ENCODE measurements at regions not wholly inside any gene's neighbourhood (a gene's known extent, or its start where the extent isn't known, plus 50 kb on each side); places are given as distances from the start of the nearest gene placed in this dataset.
"Not testable (repeated sequence)": the region's sequence is repeated elsewhere in the genome, so short reads cannot be mapped to it uniquely, and the experiment has no call there.

DNA sequence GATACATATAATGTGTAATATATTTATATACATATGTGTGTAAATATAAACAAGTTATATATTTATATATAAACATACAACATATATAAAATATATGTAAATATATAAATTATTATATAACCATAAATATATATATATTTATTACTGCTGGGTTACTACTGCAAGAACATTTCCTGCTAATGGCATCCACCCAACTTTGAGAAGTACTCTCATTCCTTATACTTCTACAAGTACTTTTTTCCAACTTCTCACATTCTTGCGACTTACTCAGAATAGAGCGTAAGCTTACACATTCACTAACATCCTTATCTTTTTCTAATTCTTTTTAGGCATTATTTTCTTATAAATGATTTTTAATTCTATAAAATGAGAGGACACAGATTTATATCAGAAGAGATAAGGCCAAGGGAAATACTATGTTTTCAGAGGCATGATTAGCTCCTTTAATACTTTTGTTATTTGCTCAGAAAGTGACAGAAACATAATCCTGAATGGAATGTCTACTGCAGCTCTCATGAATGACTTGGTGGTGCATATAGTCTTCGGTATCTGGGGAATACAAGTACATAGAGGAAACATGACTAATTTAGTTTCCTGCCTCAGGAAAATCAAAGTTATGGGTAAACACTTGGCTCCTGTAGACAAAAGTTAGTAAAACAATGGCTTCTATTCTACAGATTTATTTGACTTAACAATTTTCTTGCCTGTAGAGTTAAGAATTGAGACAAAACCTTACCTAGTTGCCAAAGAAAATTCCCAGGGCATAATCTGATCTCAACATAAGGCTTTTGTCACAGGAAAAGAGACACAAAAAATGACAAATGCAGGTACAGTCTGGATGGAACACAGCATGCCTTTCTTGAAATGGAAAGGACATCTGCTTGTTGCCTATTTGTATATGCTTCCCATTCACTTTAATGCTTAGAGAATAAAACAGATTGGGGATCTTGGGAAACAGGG is 453.9 kb downstream of the SQOR start:
- DNase-seq (ENCODE audit: low read depth) = no peak

DNA sequence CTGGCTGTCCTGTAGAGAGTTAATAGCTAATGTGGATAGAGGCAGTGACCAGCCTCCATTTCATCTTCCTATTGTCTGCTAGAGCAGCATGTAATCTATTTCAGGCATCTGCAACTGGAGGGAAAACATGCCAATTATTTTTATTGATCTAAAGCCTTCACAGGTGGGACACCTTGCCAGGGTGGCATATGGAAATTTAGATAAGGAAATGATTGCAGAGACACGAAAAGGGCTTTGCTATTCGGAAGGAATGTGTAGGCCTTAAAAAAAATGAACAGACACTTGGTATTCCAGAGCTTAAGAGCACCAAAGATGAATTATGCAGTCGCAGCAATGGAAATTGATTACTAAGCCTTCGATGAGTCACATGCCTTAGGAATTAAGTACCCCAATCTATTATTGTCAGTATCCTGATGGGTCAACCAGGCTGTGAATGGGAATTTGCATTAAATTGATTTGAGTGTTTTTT is 454.7 kb downstream of the SQOR start:
- DNase-seq (ENCODE audit: low read depth) = no peak

DNA sequence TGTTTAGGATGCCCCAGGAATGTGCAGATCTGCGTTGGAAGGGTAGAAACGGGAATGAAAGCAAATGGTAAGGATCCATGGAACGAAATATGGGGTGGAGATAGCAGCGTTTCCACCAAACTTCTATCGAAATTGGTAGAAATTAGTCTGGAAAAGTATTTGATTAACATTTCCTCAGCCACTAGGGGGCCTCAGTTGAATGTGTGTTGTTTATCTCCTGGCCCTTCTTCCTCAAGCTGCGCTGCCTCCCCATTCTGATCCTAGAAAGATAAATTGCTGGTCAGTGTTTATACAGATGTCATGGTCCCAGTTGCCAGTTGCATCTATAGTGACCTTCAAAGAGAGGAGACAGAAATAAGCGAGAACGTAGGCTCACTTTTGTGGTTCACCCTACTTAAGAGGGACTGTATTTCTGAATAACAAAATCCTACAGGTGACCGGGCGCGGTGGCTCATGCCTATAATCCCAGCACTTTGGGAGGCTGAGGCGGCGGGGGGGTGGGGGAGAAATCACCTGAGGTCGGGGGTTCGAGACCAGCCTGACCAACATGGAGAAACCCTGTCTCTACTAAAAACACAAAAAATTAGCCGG is 457.1 kb downstream of the SQOR start:
- peak; percentile 0 for DNase-seq (ENCODE audit: low read depth)

DNA sequence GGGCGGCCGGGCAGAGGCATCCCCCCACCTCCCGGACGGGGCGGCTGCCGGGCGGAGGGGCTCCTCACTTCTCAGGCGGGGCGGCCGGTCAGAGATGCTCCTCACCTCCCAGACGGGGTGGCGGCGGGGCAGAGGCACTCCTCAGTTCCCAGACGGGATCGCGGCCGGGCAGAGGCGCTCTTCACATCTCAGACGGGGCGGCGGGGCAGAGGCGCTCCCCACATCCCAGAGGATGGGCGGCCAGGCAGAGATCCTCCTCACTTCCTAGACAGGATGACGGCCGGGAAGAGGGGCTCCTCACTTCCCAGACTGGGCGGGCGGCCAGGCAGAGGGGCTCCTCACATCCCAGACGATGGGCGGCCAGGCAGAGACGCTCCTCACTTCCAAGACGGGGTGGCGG is 463.2 kb downstream of the SQOR start:
- DNase-seq (ENCODE audit: low read depth) = not testable (repeated sequence)

DNA sequence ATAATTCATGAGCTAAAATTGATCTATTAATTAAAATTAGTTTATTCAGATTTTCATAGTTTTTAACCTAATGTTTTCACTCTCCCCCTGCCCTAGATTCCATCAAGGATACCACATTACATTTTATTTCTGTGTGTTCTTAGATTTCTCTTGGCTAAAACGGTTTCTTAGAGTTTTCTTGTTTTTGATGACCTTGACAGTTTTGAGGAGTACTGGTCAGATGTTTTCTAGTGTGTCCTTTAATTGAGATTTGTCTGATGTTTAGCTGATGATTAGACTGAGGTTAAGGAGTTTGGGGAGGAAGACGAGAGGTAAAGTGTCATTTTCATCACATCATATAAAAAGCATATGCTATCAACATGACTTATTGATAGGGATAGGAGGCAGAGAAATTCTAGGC is 475.9 kb downstream of the SQOR start:
- DNase-seq (ENCODE audit: low read depth) = no peak

DNA sequence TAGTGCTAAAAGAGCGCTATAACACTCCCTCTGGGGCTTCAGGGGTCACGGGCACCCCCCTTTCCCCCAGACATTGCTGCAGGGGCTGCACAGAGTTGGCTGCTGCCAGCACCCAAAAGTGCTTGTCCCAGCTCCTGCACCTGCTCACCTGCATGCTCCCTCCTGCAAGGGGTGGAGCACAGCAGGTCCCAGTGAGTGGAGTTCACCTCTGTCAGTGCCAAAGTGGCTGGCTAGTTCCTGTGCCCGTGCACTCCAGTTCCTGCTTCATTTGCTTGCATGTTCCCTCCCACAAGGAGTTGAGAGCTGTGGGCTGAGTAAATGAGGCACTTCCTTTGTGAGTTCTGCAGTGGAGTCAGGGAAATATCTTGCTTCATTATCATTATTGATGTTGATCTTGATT is 476.9 kb downstream of the SQOR start:
- no peak for DNase-seq (ENCODE audit: low read depth)

DNA sequence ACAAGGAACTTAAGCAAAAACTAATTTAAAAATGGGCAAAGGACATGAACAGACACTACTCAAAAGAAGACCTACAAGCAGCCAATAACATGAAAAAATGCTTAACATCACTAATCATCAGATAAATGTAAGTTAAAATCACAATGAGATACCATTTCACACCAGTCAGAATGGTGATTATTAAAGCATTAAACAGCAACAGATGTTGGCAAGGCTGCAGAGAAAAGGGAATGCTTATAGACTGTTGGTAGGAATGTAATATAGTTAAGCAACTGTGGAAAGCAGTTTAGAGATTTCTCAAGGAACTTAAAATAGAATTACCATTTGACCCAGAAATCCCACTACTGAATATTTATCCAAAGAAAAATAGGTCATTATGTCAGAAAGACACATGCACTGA is 482.2 kb downstream of the SQOR start:
- no peak for DNase-seq (ENCODE audit: low read depth)

DNA sequence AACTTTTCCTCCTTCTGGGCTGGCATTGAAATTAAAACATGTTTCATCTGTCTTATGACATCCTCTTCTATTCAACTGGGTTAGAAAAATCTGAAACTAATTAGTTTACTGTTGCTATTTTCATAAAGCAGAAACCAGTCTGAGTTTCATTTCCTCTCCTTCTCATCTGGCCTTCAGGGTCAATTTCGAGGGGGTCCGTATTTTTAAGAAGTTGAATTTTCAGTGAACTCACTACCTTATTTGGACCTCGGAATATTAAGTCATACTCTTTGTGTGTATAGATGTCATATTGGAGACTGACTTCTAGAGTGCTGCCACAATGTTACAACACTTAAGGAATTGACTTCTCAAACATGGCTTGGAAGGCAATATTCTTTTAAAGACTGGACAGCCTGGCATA is 485.9 kb downstream of the SQOR start:
- DNase-seq (ENCODE audit: low read depth) = no peak

DNA sequence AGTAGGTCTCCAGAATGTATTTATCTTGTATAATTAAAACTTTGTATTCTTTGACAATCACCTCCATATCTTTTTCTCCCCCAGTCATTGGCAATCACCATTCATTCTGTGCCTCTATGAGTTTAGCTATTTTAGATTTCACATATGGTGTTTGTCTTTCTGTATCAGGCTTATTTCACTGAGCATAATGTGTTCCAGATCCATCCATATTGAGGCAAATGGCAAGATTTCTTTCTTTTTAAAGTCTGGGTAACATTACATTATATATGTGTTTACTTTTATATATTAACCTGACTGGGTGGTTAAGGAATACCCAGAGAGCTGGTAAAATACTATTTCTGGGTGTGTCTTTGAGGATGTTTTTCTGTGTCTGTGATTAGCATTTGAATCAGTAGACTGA is 486.6 kb downstream of the SQOR start:
- no peak for DNase-seq (ENCODE audit: low read depth)

DNA sequence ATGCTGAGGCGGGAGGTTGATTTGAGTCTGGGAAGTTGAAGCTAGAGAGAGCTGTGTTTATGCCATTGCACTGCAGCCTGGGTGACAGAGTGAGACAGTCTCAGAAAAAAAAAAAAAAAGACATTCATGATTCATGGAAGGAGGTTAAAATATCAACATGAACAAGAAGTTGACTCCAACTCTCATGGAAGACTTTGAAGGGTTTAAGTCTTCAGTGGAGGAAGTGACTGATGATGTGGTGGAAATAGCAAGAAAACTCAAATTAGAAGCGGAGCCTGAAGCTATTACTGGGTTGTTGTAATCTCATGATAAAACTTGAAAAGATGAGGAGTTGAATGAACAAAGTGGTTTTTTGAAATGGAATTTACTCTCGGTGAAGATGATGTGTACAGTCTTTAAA is 491.8 kb downstream of the SQOR start:
- no peak for DNase-seq (ENCODE audit: low read depth)

DNA sequence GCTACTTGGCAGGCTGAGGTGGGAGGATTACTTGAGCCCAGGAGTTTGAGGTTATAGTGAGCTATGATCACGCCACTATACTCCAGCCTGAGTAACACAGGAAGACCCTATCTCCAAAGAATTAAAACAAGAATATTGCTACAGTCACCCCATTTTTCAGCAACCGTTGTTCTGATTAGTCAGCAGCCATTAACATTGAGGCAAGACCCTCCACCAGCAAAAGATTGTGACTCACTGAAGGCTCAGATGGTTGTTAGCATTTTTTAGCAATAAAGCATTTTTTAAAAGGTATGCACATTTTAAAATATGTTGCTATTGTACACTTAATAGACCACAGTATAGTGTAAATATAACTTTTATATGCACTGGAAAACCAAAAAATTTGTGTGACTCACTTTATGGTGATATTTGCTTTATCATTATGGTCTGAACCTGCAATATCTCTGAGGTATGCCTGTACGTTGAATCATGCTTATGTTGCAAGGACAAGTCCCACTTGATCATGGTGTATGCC is 492.6 kb downstream of the SQOR start:
- DNase-seq (ENCODE audit: low read depth) = no peak

DNA sequence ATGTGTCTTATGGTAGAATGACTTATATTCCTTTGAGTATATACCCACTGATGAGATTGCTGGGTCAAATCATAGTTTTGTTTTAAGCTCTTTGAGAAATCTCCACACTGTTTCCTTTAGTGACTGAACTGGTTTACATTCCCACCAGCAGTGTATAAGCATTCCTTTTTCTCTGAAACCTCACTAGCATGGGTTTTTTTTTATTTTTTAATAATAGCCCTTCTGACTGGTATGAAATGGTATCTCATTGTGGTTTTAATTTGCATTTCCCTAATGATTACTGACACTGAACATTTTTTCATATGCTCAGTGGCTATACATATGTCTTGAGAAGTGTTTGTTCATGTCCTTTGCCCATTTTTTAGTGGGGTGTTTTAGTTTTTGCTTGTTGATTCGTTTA is 494.3 kb downstream of the SQOR start:
- DNase-seq (ENCODE audit: low read depth) = no peak

DNA sequence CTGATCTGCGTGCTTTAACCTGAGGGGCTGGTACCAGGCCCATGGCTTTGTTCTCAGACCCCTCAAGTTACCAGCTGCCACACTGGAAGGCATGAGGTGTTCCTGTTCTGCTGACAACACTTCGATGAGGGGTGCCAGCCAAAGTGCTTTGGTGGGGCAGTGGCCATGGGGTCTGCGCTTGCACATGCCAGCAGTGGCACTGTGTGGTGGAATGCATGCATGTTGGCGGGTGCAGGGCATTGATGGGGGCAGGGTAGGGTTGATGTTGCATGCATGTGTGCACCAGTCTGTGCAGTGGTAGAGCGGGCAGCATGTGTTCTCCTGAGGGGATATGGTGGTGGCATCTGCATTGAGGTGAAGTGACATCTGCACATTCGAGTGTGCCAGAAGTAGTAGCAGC is 497.0 kb downstream of the SQOR start:
- no peak for DNase-seq (ENCODE audit: low read depth)

DNA sequence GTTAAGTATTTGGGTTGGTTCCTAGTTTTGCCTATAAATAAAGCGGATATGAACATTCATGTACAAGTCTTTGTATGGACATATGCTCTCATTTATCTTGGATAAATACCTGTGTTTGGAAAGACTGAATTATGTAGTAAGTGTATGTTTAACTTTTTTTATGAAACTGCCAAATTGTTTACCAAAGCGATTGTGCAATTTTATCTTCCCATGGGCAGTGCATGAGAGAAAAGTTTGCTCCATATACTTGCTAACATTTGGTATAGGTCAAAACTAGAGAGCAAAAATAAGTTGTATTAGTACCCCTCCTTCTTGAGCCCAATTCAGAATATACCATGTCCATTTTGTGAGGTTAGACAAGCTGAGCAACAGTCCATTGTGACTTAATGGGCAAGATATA is 502.6 kb downstream of the SQOR start:
- DNase-seq (ENCODE audit: low read depth) = no peak

DNA sequence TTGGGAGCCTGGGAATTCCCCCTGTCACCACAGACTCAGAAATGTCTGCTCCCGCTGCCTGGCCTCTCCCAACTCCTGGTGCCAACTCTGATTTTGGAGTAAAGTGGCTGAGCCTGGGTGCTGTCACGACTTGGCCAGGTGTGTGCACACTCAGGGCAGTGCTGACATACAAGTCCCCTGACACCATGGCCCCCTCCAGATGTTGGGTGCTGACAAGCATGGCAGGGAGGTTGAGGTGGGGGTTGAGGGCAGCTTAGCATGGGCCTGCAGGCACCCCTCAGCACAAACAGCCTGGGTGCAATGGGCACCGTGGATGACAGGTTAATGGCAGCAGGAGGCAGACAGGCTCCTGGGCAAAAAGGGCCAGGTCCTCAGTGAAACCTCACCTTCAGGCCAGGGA is 511.2 kb downstream of the SQOR start:
- DNase-seq (ENCODE audit: low read depth) = no peak

DNA sequence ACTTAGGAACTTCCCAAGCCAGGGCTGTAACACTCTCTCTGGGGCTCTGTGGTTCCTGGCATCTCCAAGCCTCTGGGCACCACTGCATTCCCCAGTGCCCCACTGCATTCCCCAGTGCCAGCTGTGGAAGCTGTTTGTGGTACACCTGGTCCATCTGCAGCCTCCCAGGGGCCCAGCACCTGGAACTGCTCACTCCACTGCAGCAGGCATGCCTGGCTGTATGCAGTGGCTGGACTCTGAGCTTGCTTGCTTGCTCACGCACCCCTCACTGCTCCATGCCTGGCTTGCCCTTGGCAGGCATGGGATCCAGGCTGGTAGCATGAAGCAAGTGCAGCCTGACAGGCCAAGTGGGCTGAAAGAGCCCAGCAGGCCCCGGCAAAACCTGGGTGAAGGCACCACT is 512.1 kb downstream of the SQOR start:
- DNase-seq (ENCODE audit: low read depth) = no peak

DNA sequence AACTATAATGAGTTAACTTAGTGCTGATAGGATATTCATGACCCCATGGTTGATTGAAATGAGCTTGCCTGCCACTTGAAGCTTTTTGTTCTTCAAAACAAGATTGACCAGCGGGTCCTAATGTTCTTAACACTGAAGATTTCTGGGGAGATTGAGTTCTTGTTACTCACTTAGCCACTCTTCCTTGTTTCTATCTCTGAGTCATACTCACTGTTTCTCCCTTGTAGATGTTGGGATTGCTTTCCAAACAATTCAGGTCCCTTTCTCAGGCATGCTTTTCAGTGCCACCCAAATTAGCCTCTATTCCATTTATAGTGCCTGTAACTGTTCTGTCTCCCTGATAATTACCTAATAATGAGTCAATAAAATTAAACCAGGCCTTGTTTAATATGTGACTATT is 517.0 kb downstream of the SQOR start:
- no peak for DNase-seq (ENCODE audit: low read depth)

DNA sequence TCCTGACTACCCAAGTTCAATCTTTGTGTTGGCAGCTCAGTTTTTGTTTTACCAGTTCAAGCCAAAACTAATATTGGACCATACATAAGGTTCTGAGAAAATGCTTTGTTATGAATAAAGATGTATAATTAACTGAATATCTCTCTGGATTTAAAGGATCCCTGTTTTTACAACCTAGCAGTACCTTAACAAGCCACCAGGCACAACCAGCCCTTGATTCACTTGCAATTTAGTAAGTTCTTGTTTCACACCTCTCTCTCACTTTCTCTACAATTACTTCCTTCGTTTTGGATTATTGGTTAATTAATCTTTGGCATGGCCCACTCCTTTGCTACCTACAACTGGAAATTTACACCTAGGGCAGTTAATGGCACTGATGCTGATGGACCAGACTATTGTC is 531.9 kb downstream of the SQOR start:
- DNase-seq (ENCODE audit: low read depth) = no peak

DNA sequence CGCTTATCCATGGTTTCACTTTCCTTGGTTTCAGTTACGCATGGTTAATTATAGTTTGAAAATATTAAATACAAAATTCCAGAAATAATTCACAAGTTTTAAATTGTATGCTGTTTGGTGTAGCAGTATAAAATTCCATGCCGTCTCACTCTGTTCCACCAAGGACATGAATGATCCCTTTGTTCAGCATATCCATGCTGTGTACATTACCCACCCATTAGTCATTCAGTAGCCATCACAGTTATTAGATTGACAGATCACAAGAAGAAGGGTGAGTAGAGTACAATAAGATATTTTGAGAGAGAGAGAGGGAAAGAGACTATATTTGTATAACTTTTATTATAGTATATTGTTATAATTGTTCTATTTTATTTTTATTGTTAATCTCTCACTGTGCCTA is 535.5 kb downstream of the SQOR start:
- DNase-seq (ENCODE audit: low read depth) = no peak

DNA sequence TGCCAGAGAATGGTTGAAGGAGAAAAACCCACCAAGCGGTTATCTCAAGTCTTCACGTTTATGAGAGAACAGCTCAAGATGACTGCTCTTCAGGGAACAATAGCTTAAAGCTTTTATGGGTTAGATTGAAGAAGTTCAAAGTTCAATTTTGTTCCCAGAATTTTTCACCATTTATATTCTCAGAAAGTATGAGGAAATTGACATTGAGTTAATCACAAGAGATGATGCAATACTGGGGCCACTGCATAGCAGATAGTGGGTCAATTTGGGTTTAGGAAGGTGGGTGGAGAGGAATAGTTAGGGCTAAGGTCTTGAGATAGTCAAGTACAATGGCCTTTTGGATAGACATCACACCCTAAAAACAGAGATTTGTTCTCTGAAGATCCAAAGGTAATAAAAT is 539.3 kb downstream of the SQOR start:
- no peak for DNase-seq (ENCODE audit: low read depth)

DNA sequence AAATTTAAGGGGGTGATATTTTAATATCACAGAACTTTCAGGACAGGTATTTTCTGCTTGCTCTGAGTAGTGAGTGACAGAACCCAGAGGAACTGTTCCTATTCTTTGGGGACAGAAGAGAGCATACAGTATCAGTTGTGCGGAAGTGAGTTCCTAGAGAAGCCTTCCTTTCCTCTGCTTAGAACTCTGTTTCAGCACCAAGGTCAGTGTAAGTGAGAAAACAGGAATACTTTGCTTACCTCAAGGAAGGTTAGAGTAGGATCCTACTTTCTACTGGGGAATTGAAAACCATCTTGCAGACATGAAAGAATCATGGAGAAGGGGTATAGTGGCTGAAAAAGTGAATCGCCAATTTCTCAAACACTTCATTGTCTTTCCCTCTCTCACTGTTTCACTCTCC is 542.4 kb downstream of the SQOR start:
- no peak for DNase-seq (ENCODE audit: low read depth)

DNA sequence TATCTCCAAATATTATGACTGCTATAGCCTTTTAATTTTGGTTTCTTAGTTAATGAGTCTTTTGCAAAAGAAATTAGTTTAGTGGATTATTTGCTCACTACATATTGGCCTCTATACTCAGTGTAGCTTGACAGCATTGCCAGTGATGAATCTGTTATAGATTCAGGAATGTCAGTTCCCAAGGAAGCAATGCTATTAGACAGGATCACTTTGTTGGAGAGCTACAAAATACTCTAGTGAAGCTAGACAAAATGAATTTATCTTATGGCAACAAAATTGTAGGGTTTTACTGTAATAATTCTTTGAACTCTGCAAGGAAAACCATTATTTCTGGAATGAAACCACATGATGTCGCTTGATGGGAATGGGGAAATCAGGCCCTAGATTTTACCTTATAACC is 543.3 kb downstream of the SQOR start:
- DNase-seq (ENCODE audit: low read depth) = no peak

DNA sequence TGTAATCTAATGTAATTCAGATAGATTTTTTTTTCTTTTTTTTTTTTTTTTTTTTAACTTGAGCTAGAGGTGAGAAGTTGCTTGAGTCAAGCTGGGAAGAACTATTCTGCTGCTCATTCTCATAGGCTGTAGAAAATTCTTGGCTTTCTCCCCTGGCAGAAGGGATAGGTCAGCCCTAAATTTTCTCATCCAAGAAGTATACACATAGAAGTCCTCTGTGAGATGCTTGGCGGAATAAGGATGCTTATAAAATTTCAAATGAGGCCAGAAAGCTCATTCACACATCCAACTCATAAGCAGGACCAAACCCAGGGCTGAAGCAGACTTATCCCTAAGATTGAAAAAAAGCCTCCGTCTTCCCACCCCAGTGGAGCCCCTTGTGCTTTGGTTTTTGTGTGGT is 572.5 kb downstream of the SQOR start:
- no peak for DNase-seq (ENCODE audit: low read depth)
